GM21526 (cell line): ENCODE measurements at regions not wholly inside any gene's neighbourhood (a gene's known extent, or its start where the extent isn't known, plus 50 kb on each side); places are given as distances from the start of the nearest gene placed in this dataset.
"Not testable (repeated sequence)": the region's sequence is repeated elsewhere in the genome, so short reads cannot be mapped to it uniquely, and the experiment has no call there.

Source experiments
- ATAC-seq: cut with Tn5 transposase; IDR thresholded peaks from one replicate; pipeline ENCODE4 v1.9.1; 2021; ENCODE audit warnings: moderate library complexity; ENCODE audit not compliant: unreplicated experiment, low FRiP score

DNA sequence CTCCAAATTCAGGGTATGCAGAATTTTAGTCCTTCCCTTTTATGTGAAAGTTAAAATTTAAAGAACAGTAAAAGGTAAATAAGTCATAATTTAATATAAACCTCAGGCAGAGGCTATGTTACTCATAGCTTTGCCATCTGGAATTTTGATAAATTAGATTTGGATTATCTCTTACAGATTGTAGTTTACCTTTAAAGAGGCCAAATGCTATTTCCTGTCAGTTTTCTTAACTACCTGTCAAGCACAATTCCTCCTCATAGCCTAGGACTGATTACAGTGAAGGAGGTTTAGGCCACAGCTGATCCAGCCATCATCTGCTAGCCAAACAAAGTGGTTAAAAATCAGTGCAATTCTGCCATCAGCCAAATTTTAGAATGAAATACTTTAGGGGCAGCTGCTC lies 128.1 kb downstream of the MFAP3L start:
- ATAC-seq = no peak

DNA sequence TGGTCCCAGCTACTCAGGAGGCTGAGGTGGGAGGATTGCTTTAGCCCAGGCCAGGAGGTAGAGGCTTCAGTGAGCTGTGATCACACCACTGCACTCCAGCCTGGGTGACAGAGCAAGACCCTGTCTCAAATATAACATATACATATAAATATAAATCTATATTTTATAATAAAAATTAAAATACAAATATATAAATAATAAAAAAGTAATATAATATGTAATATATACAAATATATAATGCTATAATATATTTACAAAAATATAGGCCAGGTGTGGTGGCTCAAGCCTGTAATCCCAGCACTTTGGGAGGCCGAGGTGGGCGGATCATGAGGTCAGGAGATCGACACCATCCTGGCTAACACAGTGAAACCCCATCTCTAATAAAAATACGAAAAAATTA lies 131.4 kb downstream of the MFAP3L start:
- ATAC-seq = not testable (repeated sequence)

DNA sequence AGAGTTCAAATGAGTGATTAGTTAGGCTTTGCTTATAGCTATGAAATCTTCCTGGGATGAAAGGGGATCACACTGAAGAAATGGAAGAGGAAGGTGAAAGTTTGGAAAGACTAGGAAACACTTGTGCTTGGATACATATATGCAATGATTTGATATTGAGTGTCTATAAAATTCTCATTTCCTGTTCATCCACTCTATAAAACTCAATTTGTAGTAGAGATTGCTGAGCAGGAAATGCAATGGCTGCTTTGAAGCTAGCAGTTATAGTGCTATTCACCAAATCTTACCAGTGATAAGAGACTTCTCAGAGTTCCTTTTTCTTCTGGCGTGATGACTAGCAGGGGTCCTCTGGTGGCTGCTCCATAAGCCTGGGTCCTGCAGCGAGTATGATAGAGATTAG lies 128.1 kb upstream of the HPF1 start:
- ATAC-seq = no peak

DNA sequence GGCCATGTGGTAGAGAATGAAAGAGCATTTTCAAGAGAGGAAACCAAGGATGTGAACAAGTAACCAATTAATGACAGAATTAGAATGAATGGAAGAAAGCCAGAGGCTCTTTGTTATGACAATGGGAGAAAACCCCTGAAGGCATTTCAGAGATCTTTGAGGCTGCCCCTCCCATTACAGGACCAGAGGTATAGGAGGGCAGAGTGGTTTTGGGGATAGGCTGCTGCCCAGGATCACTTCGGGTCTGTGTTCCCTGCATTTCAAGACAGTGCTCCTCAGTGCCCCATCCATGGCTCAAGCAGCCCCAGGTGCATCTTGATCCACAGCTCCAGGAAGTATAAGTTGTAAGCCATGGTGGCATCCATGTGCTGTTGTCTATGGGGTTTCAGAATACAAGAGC lies 124.0 kb upstream of the HPF1 start:
- no peak for ATAC-seq

DNA sequence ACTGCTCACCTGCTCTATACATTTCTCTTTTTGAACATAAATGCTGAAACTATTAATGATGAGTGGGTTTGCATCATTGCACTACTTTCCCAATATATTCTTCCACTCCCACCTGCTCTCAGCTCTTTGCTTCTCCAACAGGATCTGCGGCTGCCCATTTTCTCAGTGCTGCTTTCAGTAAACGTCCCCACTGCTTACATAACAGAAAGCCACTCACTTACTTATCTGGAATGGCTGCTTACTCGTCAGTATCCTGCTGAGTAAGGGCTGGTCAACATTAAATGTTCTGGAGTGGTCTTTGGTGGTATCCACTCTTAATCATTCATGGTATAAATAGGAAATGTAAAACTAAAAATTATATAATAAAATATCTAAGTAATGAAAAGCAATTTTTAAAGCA lies 112.8 kb upstream of the HPF1 start:
- no peak for ATAC-seq

DNA sequence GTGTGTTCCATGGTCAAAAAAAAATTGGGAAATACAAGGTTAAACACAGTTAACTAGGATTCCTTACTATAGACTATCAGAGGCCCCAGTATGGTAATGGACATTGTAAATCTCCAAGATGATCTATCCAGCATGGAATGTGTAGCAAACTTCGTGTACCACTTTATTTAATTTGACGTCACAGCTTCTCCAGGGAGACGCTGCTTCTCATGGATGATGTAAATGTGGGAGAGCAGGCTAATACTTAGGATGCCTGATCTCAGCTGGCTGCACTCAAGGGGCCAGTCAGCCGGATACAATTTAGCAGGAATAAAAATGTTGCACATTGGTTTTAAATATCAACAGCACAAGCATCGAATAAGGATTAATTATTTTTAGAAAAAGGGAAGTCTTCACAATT lies 111.7 kb upstream of the HPF1 start:
- ATAC-seq = no peak

DNA sequence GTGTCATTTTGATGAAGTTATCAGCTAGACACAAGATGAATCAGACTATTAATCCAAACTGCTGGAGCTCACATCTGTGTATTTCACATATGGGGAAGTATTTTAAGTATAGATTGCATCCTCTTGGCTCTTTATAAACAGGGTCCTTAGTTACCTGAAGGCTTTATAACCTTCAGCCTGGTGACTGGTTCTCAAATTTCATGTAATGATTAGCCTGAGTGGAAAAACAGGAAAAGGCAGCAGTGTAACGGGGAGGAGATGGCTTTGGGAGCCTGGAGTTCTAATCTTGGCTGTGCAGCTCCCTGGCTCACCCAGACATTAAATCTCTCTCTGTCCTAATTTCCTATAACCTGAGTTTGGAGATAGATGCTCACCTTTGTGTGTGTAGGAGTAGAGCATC lies 103.8 kb upstream of the HPF1 start:
- no peak for ATAC-seq

DNA sequence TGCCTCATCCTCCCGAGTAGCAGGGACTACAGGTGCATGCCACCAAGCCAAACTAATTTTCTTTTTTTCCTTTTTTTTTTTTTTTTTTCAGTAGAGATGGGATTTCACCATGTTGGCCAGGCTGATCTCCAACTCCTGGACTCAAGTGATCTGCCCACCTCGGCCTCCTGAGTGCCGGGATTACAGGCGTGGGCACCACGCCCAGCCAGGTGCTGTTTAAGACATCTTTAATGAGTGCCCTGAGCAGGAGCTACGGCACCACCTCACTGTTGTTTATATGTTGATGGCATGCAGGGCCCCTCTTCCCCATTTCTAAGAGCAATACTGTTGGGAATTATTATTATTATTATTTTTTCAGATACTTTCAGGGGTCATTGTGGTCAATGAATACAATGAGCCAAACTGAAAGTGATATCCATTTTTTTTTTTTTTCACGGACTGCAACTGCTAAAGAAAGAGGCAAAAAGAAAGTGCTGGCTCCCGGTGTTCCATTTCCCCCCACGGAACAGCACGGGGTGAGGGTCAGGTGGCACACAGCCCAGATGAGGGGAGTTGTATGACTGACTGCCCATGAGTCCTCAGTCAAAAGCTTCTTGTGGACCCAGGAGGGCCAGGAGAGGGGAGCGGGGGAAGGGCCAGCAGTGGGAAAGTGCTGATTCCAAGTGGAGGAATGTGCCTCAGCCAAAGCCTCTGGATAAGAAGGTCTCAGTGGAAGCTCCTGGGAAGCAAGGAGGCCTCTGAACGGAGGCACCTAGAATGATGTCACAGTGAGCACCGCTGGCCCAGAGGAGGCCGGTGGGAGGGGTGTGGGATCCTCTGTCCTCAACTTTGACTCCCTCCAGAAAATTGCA lies 101.8 kb upstream of the HPF1 start:
- ATAC-seq = no peak

DNA sequence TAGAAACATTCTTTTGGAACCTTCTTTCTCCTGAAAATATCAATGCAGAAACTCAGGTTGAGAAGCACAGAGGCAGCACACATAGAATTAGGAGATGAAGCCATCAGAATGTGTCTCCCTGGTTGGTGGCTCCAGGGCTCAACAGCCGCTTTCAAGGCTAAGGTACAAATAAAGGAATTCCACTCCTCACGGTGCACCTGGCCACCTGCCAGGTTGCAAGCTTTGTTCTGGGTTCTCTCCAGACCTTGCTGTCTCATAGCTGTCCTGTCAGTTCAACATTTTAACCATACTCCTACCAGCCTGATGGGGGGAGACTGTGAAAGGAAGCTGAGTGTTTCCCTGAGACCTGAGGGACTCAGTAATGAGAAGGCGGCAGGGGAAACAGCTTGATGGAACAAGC lies 96.3 kb upstream of the HPF1 start:
- no peak for ATAC-seq

DNA sequence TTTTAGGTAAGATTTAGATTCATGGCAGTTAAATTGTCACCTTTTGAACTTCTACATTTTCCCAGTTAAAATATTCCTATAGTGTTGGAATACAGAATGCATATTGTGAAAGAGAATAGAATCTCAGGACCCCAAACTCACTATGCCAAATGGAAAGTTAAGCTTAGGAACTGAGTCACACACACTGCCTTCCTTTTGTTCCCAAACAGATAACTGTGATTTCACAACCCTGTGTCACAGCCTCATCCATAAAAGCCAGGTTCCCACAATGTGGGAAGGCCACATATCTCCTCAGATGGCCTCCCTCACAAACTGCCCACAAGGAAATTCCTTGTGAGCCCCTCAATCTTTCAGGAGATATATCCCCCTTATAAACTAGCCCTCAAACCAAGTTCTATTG lies 94.7 kb upstream of the HPF1 start:
- ATAC-seq = no peak

DNA sequence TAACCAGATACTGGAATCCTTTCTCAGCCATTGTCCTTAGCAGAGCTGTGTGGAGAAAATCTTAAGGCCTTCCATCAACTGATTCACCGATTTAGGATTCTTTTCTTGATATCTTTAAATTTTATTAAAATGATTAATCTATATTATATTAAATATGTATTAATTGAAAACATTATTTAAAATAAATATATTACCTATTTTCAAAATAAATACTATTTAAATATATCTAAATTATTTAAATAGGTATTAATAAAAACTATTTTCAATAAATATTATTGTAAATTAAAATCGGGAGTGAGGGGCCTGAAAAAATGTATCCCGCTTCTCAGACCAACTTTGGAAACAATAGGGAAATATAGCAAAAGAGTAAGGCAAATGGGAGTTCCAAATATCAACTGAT lies 94.0 kb upstream of the HPF1 start:
- ATAC-seq = no peak

DNA sequence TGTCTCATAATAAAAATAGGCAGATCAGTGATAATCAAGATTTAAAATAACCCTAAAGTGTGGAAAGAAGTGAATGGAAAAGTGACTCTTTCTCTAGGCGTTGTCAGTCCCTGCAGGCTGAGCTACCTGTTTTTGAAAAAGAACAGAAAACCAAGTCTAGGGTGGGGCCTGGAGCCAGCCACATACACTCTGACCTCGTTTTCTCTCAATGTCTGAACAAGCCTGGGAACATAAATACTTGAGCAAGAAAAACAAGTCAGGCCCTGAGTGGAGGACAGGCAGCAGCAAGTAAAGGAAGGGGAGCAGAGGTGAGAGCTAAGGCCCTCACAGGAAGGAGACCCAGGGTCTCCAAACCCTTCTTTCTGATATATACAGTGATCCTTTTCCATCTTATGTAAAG lies 91.7 kb upstream of the HPF1 start:
- ATAC-seq = no peak

DNA sequence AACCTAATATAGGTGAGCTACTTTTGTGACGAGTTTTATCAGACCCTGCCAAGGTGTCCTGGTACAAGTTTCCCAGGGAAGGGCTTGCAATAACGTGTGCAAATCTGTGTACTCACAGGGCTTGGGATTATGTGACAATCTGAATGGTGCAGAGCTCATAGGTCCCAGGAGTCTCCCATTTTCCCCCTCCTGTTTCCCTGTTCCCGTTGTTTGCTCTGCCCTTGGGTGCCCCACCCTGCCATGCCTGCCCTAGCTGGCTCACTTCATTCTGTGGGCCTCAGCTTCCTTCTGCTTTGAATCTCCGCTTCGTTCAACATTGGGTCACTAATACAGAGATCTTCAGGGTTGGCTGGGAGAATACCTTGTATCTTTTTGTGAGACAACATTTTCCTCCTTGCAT lies 90.3 kb upstream of the HPF1 start:
- ATAC-seq = no peak

DNA sequence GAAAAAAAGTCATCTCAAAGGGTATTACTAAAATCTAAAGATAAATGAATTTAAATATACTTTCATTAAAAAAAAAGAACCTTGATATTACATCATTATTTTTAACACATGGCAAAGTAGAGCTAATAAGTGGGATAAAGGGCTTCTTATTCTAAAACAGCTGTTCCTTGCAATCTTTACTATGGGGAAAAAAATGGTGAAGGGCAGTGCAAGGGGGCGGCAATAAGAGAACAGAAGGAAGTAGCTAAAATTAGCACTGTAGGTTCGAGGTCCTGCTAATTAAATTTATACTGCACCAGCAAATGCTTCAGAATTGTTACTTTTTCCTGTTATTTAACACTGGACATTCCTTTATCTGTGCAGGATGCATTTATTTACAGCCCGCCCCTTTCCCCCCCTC lies 89.4 kb upstream of the HPF1 start:
- ATAC-seq = no peak

DNA sequence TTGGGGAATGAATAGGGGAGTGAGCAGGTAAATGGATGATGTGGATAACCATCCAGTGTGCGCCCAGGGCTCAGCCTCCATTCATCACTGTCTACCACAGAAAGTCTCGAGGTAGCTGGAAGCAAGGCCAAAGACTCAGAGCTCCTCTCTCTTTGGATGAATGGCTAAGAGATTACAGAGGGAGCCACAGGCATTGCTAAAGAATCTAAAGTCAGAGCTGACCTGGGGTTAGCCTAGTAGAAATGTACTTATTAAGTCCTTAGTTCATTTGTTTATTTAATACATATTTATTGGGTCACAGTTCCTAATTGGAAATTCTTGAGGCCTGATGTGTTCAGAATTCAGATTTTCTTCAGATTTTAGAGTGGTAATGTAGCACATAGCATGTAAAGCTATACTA lies 88.7 kb upstream of the HPF1 start:
- no peak for ATAC-seq

DNA sequence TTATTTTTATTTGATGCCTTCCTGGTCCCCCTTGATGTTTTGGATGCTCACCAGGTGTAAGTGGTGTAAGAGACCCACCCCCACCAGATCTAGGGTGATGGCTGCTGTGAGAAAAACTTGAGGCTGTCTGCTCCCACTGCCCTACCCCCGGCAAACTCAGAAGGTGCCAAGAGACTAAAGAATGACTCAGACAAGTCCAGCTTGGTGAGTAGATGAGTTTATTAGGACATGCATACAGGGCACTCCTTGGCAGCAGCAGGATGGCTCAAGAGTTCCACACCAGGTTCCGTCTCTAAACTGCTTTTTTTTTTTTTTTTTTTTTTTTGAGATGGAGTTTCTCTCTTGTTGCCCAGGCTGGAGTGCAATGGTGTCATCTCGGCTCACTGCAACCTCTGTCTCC lies 84.0 kb upstream of the HPF1 start:
- ATAC-seq = no peak

DNA sequence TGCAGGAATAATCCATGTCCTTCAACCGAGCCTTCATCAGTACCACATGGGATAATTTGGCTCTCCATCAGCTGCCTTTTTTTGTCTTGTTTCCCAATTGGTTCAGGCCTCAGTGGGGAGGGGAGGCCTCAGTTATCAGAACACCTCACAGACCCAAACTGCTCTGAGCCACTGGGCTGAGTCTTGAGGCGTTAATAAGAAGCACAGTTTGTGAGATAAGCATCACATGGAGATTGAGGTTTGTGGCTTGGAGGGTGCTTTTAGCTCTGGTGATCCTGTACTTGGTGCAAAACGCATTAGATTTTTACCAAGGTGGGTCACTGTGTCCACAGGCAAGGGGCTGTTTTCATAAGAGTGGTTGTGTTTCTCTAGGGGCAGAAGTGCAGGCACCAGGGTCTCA lies 82.8 kb upstream of the HPF1 start:
- no peak for ATAC-seq

DNA sequence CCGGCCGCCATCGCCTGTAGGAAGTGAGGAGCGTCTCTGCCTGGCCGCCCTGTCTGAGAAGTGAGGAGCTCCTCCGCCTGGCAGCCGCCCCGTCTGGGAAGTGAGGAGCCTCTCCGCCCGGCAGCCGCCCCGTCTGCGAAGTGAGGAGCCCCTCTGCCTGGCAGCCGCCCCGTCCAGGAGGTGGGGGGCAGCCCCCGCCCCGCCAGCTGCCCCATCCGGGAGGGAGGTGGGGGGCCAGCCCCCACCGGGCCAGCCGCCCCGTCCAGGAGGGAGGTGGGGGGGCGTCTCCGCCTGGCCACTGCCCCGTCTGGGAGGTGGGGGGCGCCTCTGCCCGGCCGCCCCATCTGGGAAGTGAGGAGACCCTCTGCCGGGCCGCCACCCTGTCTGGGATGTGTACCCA lies 70.6 kb upstream of the HPF1 start:
- ATAC-seq = not testable (repeated sequence)

DNA sequence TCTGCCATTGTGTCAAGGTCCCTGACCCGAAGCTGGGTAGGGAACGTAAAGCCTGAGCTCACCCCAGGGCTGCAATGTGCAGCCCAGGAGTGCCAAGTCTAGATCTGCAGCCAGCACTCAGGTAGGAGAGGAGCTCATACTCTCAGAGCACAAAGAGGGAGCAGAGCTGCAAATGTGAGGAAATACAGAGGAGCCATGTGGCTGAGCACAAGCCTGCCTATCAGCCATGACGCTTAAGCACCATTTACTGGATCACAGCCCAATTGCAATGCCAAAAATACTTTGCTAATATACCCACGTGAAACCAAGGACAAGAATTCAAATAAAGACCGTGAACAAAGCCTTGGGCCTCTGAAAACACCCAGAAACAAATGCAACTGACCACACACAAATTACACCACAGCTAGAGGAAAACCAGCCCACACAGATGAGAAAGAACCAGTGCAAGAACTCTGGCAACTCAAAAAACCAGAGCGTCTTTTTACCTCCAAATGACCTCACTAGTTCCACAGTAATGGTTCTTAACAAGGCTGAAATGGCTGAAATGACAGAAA lies 69.0 kb upstream of the HPF1 start:
- ATAC-seq = no peak

DNA sequence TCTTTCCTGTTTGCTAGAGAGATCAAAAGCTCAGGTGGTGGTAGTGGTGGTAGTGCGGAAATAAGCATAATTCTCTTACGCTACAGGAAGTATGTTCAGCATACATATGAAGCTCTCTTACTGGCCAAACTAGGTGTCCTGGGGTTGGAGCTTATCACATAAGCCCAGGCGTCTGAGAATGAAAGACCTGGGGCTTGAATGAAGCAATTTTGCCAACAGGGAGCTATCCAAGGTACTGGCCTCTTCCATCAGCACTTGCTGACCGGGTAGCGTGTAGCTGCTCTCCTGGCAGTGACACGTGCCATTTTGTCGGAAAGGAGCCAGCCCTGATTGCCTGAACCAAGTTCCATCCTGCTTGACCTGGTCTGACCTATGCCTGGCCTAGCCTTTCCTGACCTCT lies 65.9 kb upstream of the HPF1 start:
- ATAC-seq = no peak

DNA sequence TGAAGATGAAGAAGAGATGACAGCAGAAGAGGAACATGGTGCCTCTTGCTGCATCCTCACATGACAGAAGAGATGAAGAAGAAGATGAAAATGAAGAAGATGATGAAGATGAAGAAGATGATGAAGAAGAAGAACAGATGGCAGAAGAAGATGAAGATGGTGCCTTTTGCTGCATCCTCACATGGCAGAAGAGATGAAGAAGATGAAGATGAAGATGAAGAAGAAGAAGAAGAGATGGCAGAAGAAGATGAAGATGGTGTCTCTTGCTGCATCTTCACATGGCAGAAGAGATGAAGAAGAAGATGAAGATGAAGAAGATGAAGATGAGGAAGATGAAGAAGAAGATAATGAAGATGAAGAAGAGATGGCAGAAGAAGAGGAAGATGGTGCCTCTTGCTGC lies 63.7 kb upstream of the HPF1 start:
- no peak for ATAC-seq

DNA sequence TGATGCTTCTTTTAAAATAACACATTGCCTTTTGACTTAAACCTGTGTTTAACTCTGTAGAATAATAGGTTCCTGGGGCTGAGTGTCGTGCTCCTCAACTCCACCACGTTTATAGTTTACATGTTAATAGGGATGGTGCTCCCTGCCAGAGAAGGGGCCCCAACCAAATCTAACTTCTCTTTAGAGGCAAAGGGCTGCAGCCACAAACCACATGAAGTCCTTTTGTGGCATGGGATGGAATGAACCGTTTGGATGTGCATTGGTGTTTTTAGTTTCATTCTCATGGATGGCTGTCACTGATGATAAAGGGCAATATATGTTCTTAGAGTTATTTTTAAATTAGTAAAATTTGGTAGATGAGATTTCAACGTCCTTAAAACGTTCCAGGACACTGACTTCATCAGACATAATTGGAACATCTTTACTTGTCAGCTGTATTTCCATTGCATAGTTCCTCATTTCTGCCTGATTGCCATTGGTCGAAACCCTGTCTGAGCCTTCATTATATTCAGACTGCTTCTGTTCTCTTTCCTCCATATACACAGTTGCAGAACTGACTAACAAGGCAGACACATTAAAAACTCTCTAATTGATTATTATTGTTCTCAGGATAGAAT lies 60.4 kb upstream of the HPF1 start:
- ATAC-seq = peak; percentile 52
